ENCODE measurements at regions not wholly inside any gene's neighbourhood (a gene's known extent, or its start where the extent isn't known, plus 50 kb on each side); places are given as distances from the start of the nearest gene placed in this dataset.

DNA sequence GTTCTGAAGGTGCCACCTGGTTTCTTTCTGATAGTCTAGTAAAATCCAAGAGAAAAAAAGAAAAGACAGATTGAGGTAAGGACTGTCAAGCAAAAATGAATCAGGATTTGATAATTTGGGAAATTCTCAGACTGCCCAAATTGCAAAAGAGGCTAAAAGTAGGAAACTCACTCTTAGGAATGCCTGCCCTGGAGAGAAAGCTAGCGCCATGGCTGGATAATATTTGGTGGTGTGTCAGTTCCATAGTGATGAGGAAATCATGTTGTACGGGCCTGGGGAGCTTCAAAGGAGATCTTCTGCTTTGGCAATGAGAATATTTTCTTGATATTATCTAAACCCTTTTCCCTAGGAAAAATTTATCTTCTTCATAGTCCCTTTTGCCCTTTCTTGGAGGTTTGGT, 1008.1 kb upstream of the SLC10A2 start (continued):
- TF ChIP-seq, protein P1, sequence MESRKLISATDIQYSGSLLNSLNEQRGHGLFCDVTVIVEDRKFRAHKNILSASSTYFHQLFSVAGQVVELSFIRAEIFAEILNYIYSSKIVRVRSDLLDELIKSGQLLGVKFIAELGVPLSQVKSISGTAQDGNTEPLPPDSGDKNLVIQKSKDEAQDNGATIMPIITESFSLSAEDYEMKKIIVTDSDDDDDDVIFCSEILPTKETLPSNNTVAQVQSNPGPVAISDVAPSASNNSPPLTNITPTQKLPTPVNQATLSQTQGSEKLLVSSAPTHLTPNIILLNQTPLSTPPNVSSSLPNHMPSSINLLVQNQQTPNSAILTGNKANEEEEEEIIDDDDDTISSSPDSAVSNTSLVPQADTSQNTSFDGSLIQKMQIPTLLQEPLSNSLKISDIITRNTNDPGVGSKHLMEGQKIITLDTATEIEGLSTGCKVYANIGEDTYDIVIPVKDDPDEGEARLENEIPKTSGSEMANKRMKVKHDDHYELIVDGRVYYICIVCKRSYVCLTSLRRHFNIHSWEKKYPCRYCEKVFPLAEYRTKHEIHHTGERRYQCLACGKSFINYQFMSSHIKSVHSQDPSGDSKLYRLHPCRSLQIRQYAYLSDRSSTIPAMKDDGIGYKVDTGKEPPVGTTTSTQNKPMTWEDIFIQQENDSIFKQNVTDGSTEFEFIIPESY (IDR thresholded peaks at IDR 0.05; ENCODE audit: extremely low read depth, insufficient replicate concordance, low read length), result no peak
- TF ChIP-seq EZH2phosphoT487 (IDR thresholded peaks at IDR 0.05; ENCODE audit: borderline replicate concordance) (no peak), CBX3 (IDR thresholded peaks at IDR 0.05; ENCODE audit: low read depth) (no peak), FOSL1 (IDR thresholded peaks at IDR 0.05; ENCODE audit: low read depth) (no peak), ZNF274 (IDR thresholded peaks at IDR 0.05; ENCODE audit: low read depth, low read length) (no peak), RAD21 (IDR thresholded peaks at IDR 0.05; ENCODE audit: low read depth) (no peak), JUND (IDR thresholded peaks at IDR 0.05) (no peak)
- TF ChIP-seq, protein P2, sequence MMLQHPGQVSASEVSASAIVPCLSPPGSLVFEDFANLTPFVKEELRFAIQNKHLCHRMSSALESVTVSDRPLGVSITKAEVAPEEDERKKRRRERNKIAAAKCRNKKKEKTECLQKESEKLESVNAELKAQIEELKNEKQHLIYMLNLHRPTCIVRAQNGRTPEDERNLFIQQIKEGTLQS (IDR thresholded peaks at IDR 0.05), result no peak

DNA sequence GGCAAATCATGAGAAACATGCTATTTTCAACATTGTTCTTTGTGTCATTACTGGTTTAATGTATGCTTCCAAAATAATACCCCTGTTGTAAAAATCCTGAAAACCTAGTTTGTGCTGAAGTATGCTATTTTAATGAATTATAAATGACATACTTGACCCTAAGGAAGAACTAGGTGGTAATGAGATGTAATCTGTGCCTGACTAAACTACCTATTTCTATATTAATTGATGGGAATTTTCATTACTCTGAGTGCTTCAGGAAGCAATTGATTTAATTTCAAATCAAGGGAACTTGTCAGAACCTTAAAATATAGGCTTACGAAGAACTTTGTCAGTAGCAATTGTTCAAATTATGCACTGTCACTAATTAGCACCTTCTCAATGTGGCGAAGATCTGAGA, 1005.6 kb upstream of the SLC10A2 start:
- no peak for ATAC-seq
- Histone ChIP-seq H3K4me2 (ENCODE audit: low read length) (no peak overlapping the region), H3K4me1 (ENCODE audit: control insufficient read depth in 1 of 2, insufficient read depth in 2 of 2, low read length in 2 of 2) (no peaks in the 10 kb centered on the region), H2AFZ (ENCODE audit: low read depth, low read length, poor library complexity, severe bottlenecking) (no peak overlapping the region), H3K79me2 (ENCODE audit: insufficient read depth, low read length) (no peaks in the 10 kb centered on the region), H3K9me3 (ENCODE audit: control insufficient read depth in 1 of 2, insufficient read depth in 1 of 2, low read depth in 1 of 2, low read length in 2 of 2) (no peaks in the 10 kb centered on the region), H3K27me3 (ENCODE audit: insufficient read depth, low read length) (no peaks in the 10 kb centered on the region), H3K9ac (ENCODE audit: low read length) (no peak overlapping the region), H3K4me3 (replicated peaks in 1 of 2; ENCODE audit: low read depth in 1 of 2, low read length in 2 of 2) (no peak overlapping the region), H3K27ac (ENCODE audit: low read depth, low read length) (no peak overlapping the region), H4K20me1 (ENCODE audit: insufficient read depth) (no peaks in the 10 kb centered on the region), H3K36me3 (ENCODE audit: control insufficient read depth in 1 of 2, insufficient read depth in 2 of 2, low read length in 2 of 2) (no peaks in the 10 kb centered on the region), H3K9me2 (ENCODE audit: insufficient read depth) (no peaks in the 10 kb centered on the region)
- no TSS peak for BruUV-seq (replicated peaks)
- intact Hi-C loops (cut with micrococcal nuclease), result no loop called here
- TF ChIP-seq FOSL1 (IDR thresholded peaks at IDR 0.05; ENCODE audit: low read depth) (no peak), ZFX (IDR thresholded peaks at IDR 0.05) (no peak), ELF1 (IDR thresholded peaks at IDR 0.05; ENCODE audit: borderline replicate concordance, low read depth) (no peak), EZH2phosphoT487 (IDR thresholded peaks at IDR 0.05; ENCODE audit: borderline replicate concordance) (no peak), CBX3 (IDR thresholded peaks at IDR 0.05; ENCODE audit: low read depth) (no peak), YY1 (IDR thresholded peaks at IDR 0.05; ENCODE audit: extremely low read depth, insufficient replicate concordance, low read depth, low read length) (no peak), POLR2A (IDR thresholded peaks at IDR 0.05; ENCODE audit: borderline replicate concordance, extremely low read depth, insufficient read depth, insufficient read length) (no peak), CEBPB (IDR thresholded peaks at IDR 0.05; ENCODE audit: low read depth) (no peak), EGR1 (IDR thresholded peaks at IDR 0.05; ENCODE audit: low read depth) (no peak), RAD21 (IDR thresholded peaks at IDR 0.05; ENCODE audit: low read depth) (no peak)
- TF ChIP-seq, protein P3, sequence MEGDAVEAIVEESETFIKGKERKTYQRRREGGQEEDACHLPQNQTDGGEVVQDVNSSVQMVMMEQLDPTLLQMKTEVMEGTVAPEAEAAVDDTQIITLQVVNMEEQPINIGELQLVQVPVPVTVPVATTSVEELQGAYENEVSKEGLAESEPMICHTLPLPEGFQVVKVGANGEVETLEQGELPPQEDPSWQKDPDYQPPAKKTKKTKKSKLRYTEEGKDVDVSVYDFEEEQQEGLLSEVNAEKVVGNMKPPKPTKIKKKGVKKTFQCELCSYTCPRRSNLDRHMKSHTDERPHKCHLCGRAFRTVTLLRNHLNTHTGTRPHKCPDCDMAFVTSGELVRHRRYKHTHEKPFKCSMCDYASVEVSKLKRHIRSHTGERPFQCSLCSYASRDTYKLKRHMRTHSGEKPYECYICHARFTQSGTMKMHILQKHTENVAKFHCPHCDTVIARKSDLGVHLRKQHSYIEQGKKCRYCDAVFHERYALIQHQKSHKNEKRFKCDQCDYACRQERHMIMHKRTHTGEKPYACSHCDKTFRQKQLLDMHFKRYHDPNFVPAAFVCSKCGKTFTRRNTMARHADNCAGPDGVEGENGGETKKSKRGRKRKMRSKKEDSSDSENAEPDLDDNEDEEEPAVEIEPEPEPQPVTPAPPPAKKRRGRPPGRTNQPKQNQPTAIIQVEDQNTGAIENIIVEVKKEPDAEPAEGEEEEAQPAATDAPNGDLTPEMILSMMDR (IDR thresholded peaks at IDR 0.05 in 2 of 3, conservative IDR thresholded peaks at IDR 0.05 in 1 of 3; ENCODE audit: borderline replicate concordance in 1 of 3, insufficient read depth in 1 of 3, low read depth in 2 of 3, low read length in 2 of 3), result no peak
- TF ChIP-seq, protein P4, sequence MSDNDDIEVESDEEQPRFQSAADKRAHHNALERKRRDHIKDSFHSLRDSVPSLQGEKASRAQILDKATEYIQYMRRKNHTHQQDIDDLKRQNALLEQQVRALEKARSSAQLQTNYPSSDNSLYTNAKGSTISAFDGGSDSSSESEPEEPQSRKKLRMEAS (IDR thresholded peaks at IDR 0.05), result no peak
- TF ChIP-seq, protein P2 (IDR thresholded peaks at IDR 0.05), result no peak
- ChIA-PET CTCF (no interaction called here), RAD21 (ENCODE audit: low non-redundant PET in 1 of 2, low total read pairs in 2 of 2, uncharacterized antibody in 2 of 2, unreplicated experiment in 2 of 2) (no interaction called here), POLR2A (no interaction called here)
- DNase-seq (ENCODE audit: low read depth, low spot score), result no peak

All from HCT116 (cell line).